GM19035 (cell line): ENCODE measurements at regions not wholly inside any gene's neighbourhood (a gene's known extent, or its start where the extent isn't known, plus 50 kb on each side); places are given as distances from the start of the nearest gene placed in this dataset.

Experiments used
- ATAC-seq: cut with Tn5 transposase; IDR thresholded peaks from one replicate; pipeline ENCODE4 v1.9.1; 2021; ENCODE audit not compliant: unreplicated experiment

- ATAC-seq: no peak
Measured at GRCh38 chr1:216890871-216891270, 167.6 kb upstream of the ESRRG start.

GRCh38 chr1:216888731-216889130, 165.5 kb upstream of the ESRRG start:
- ATAC-seq: no peak

- no peak for ATAC-seq
Measured at GRCh38 chr1:216887032-216887431, 163.8 kb upstream of the ESRRG start.

GRCh38 chr1:216884614-216885229, 161.5 kb upstream of the ESRRG start:
- ATAC-seq: no peak

- no peak for ATAC-seq
Measured at GRCh38 chr1:216883518-216883917, 160.3 kb upstream of the ESRRG start.

- no peak for ATAC-seq
Measured at GRCh38 chr1:216881695-216882094, 158.5 kb upstream of the ESRRG start.

- ATAC-seq: no peak
Measured at GRCh38 chr1:216866714-216867113, 143.5 kb upstream of the ESRRG start.

- no peak for ATAC-seq
Measured at GRCh38 chr1:216855810-216856209, 132.6 kb upstream of the ESRRG start.

- no peak for ATAC-seq
Measured at GRCh38 chr1:216854836-216855484, 131.7 kb upstream of the ESRRG start.

- ATAC-seq: no peak
Measured at GRCh38 chr1:216851073-216851472, 127.8 kb upstream of the ESRRG start.

GRCh38 chr1:216849146-216849545, 125.9 kb upstream of the ESRRG start:
- ATAC-seq: no peak

- ATAC-seq: no peak
Measured at GRCh38 chr1:216847397-216848036, 124.3 kb upstream of the ESRRG start.

- ATAC-seq: no peak
Measured at GRCh38 chr1:216846339-216846738, 123.1 kb upstream of the ESRRG start.

- ATAC-seq: no peak
Measured at GRCh38 chr1:216843409-216843808, 120.2 kb upstream of the ESRRG start.

GRCh38 chr1:216841165-216841564, 117.9 kb upstream of the ESRRG start:
- ATAC-seq: no peak

- ATAC-seq: no peak
Measured at GRCh38 chr1:216836316-216836715, 113.1 kb upstream of the ESRRG start.

- no peak for ATAC-seq
Measured at GRCh38 chr1:216833509-216833908, 110.3 kb upstream of the ESRRG start.

GRCh38 chr1:216832192-216832591, 109.0 kb upstream of the ESRRG start:
- ATAC-seq: no peak

- no peak for ATAC-seq
Measured at GRCh38 chr1:216830424-216831210, 107.4 kb upstream of the ESRRG start.

GRCh38 chr1:216827251-216827650, 104.0 kb upstream of the ESRRG start:
- ATAC-seq: no peak

- ATAC-seq: no peak
Measured at GRCh38 chr1:216826646-216827045, 103.4 kb upstream of the ESRRG start.

- ATAC-seq: no peak
Measured at GRCh38 chr1:216826214-216826613, 103.0 kb upstream of the ESRRG start.
